Karpas-422 (cell line): ENCODE measurements at regions not wholly inside any gene's neighbourhood (a gene's known extent, or its start where the extent isn't known, plus 50 kb on each side); places are given as distances from the start of the nearest gene placed in this dataset.

ENCODE experiments used
- DNase-seq: peaks from one replicate; pipeline ENCODE4 v3.0.0-alpha.2; 2015
- H2AFZ ChIP-seq: fragments of 200-600 bp; sonication (generic); 2 replicates; pipeline ENCODE4 v1.6.1; 2014; ENCODE audit warnings: antibody characterized with exemption, low read length, mixed read lengths
- H3K27ac ChIP-seq: fragments of 200-600 bp; sonication (generic); 2 replicates; pipeline ENCODE4 v1.5.1; 2014; ENCODE audit warnings: mild to moderate bottlenecking, low read length, moderate library complexity
- H3K27me3 ChIP-seq: fragments of 200-600 bp; sonication (generic); 2 replicates; pipeline ENCODE4 v1.6.1; 2014; ENCODE audit warnings: low read length, mixed read lengths
- H3K36me3 ChIP-seq: fragments of 200-600 bp; sonication (generic); 2 replicates; pipeline ENCODE4 v1.6.1; 2014; ENCODE audit warnings: low read length, mixed read lengths; ENCODE audit not compliant: insufficient read depth
- H3K4me1 ChIP-seq: fragments of 200-600 bp; sonication (generic); 2 replicates; pipeline ENCODE4 v1.6.1; 2014; ENCODE audit warnings: mild to moderate bottlenecking, low read length, mixed read lengths
- H3K4me2 ChIP-seq: fragments of 200-600 bp; sonication (generic); 2 replicates; pipeline ENCODE4 v1.6.1; 2014; ENCODE audit warnings: low read length, low read depth, mild to moderate bottlenecking; ENCODE audit not compliant: poor library complexity, severe bottlenecking
- H3K4me3 ChIP-seq: fragments of 200-600 bp; sonication (generic); 2 replicates; pipeline ENCODE4 v1.5.1; 2014; ENCODE audit warnings: mild to moderate bottlenecking, antibody characterized with exemption, low read length, mixed read lengths
- H3K79me2 ChIP-seq: fragments of 200-600 bp; sonication (generic); 2 replicates; pipeline ENCODE4 v1.6.1; 2014; ENCODE audit warnings: mild to moderate bottlenecking, low read length, mixed read lengths
- H3K9ac ChIP-seq: fragments of 200-600 bp; sonication (generic); 2 replicates; pipeline ENCODE4 v1.6.0; 2014; ENCODE audit warnings: low read length
- H3K9me2 ChIP-seq: fragments of 200-600 bp; sonication (generic), shearing (Covaris generic); replicated peaks from 2 replicates; pipeline ENCODE4 v1.6.0; 2014; ENCODE audit warnings: mild to moderate bottlenecking, low read length, moderate library complexity; ENCODE audit not compliant: insufficient read depth
- H3K9me3 ChIP-seq: fragments of 300-700, 200-600 bp; sonication (generic); 2 replicates; pipeline ENCODE4 v1.6.1; 2014; ENCODE audit warnings: low read length, mixed read lengths
- H4K20me1 ChIP-seq: fragments of 200-600 bp; sonication (generic); 2 replicates; pipeline ENCODE4 v1.6.1; 2014; ENCODE audit warnings: mild to moderate bottlenecking, antibody characterized with exemption, low read length, low read depth; ENCODE audit not compliant: insufficient read depth

DNA sequence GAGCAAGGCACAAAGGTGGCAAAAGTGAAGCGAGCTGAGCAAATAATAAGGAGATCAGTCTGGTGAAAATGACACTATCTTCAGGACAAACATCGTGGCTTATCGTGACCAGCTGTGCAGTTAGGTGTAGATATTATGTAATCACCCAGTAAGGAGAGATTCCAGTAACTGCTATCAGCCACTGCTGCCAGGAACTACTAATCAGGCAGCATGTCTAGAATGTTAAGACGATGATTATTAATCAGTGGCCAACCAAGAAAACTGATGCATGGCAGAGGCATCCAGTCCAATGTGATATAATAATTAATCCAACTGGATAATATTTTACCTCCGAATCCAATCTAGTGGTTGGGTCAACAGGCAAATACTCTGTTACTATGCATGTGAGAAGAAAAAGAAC is 252.7 kb upstream of the ZPLD1 start:
- no peaks in the 10 kb centered on the region for H3K9me2 ChIP-seq
- H3K4me1 ChIP-seq, result no peaks in the 10 kb centered on the region
- H3K9ac ChIP-seq, result no peak overlapping the region
- H3K9me3 ChIP-seq, result no peaks in the 10 kb centered on the region
- no peak overlapping the region for H3K4me2 ChIP-seq
- no peak overlapping the region for H2AFZ ChIP-seq
- no peaks in the 10 kb centered on the region for H4K20me1 ChIP-seq
- H3K4me3 ChIP-seq, result no peak overlapping the region
- H3K79me2 ChIP-seq, result no peaks in the 10 kb centered on the region
- no peaks in the 10 kb centered on the region for H3K36me3 ChIP-seq
- DNase-seq, result no peak
- H3K27ac ChIP-seq, result no peak overlapping the region
- H3K27me3 ChIP-seq, result no peaks in the 10 kb centered on the region

DNA sequence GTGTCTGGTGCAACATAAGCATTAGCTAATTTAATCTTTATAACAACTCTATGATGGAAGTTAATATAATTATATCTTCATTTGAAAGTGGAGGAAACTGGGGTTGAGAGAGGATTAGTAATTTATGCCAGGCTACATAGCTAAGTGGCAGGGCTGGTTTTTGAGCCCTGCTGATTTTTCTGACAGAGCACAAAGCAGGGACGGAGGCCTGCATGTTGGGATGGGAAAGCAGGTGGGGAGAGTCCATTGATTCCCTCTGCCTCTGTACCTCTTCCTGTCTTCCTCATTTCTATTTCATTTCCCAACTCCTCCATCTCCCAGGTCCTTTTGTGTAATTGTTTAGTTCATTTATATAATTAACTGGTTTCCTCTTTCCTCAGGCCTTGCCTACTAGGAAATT is 251.6 kb upstream of the ZPLD1 start:
- no peak for DNase-seq
- Histone ChIP-seq H2AFZ (no peak overlapping the region), H3K36me3 (no peaks in the 10 kb centered on the region), H3K79me2 (no peaks in the 10 kb centered on the region), H4K20me1 (no peaks in the 10 kb centered on the region), H3K4me1 (no peaks in the 10 kb centered on the region), H3K9me3 (no peaks in the 10 kb centered on the region), H3K27me3 (no peaks in the 10 kb centered on the region), H3K9me2 (no peaks in the 10 kb centered on the region), H3K9ac (no peak overlapping the region), H3K27ac (no peak overlapping the region), H3K4me3 (no peak overlapping the region), H3K4me2 (no peak overlapping the region)

DNA sequence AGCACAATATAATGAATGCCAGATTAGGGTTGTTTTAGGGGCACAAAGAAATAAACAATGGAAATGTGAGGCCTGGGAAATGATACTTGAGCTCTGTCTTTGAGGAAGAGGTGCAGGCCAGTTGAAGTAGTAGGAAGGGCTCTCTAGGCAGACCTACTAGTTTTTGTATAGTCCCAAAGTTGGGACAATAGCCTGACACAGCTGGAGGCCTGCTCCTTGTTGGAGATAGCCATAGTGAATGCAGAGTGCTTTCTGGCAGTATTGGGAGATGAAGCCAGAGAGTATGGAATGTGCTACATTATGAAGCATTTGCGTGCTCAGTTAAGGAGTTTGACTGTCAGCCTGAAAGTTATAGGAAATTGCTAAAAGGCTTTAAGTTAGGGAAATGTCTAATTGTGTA is 251.2 kb upstream of the ZPLD1 start:
- no peaks in the 10 kb centered on the region for H3K9me2 ChIP-seq
- no peaks in the 10 kb centered on the region for H4K20me1 ChIP-seq
- no peak overlapping the region for H2AFZ ChIP-seq
- H3K4me2 ChIP-seq, result no peak overlapping the region
- no peak overlapping the region for H3K27ac ChIP-seq
- H3K27me3 ChIP-seq, result no peaks in the 10 kb centered on the region
- H3K4me3 ChIP-seq, result no peak overlapping the region
- no peaks in the 10 kb centered on the region for H3K9me3 ChIP-seq
- H3K36me3 ChIP-seq, result no peaks in the 10 kb centered on the region
- H3K79me2 ChIP-seq, result no peaks in the 10 kb centered on the region
- no peak for DNase-seq
- H3K9ac ChIP-seq, result no peak overlapping the region
- H3K4me1 ChIP-seq, result no peaks in the 10 kb centered on the region

DNA sequence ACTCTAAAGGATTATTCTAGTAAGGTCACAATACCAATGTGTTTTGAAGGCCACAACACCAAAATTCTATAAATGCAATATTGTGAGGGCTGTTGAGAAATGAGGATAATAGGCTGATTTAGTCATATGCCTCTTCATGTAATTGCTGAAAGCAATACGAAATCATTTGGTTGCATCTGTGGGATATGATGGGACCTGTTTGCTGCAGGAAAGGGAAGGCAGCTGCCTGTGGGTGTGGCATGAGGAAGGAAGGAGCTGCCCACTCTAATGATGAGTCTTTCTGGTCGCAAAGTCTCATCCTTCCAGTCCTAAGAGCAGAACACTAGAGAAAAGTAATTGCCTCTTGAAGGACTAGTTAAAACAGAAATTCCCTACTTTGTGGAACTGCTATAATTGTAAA is 245.3 kb upstream of the ZPLD1 start:
- H3K9me3 ChIP-seq, result no peaks in the 10 kb centered on the region
- DNase-seq, result no peak
- no peaks in the 10 kb centered on the region for H3K79me2 ChIP-seq
- H3K4me1 ChIP-seq, result no peaks in the 10 kb centered on the region
- H3K9ac ChIP-seq, result no peak overlapping the region
- no peak overlapping the region for H3K27ac ChIP-seq
- H3K4me2 ChIP-seq, result no peak overlapping the region
- H2AFZ ChIP-seq, result no peak overlapping the region
- H3K36me3 ChIP-seq, result no peaks in the 10 kb centered on the region
- H4K20me1 ChIP-seq, result no peaks in the 10 kb centered on the region
- H3K4me3 ChIP-seq, result no peak overlapping the region
- no peaks in the 10 kb centered on the region for H3K27me3 ChIP-seq
- no peaks in the 10 kb centered on the region for H3K9me2 ChIP-seq

DNA sequence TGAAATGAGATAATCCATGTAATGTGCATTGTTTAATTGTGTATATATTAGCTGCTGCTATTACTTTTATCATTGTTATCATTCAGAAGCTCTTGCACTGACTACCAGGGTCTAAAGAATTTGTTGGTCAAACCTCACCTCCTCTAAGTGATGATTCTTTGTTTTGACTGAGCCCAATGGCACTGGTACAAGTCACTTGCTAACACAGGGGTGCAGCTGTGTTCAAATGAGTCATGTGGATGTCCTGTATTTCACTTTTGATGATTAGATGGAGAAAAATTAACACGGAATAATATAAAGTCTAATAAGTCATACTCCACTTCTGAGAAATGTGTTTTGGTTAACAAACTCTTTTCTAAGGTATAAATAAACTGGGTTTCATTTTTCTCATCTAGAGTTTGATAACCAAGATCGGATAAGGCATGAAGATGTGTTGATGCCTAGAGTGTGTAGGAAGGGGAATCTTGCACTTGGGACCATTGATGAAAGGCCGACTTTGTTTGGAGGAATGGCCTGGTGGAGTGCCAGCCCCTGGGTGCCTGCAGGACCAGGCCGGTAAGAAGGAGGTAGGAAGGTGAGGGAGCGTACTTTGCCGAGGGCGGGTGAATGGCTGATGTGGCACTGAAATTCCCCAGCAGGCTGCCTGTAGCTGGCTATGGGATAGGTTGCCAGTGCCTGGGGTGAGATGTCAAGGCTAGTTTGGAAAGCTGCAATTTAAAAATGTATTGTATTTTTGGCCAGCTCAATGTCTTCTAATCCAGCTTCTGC is 244.7 kb upstream of the ZPLD1 start:
- Histone ChIP-seq H3K79me2 (no peaks in the 10 kb centered on the region), H4K20me1 (no peaks in the 10 kb centered on the region), H3K4me3 (no peak overlapping the region), H3K9me2 (no peaks in the 10 kb centered on the region), H3K4me1 (no peaks in the 10 kb centered on the region), H3K27ac (no peak overlapping the region), H3K27me3 (no peaks in the 10 kb centered on the region), H2AFZ (no peak overlapping the region), H3K36me3 (no peaks in the 10 kb centered on the region), H3K4me2 (no peak overlapping the region), H3K9me3 (no peaks in the 10 kb centered on the region), H3K9ac (no peak overlapping the region)
- no peak for DNase-seq

DNA sequence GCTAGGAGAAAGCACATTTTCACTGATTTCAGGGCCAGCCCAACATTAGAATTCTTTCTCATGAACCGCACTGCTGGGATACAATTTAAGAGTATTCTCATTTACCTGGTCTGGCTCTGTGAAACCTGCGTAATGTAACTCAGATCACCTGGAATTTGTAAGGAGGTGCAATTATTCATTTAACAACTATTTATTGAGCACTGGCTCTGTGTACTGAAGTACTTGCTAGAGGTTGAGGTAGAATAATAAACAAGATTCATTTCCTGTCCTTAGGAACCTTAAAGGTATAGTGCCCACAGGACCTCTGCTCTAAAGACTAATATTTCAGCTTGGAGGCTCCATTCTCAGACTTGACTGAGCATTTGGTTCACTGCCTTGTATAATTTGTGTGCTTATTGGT is 242.2 kb upstream of the ZPLD1 start:
- Histone ChIP-seq H3K9me2 (no peaks in the 10 kb centered on the region), H3K79me2 (no peaks in the 10 kb centered on the region), H2AFZ (no peak overlapping the region), H3K27me3 (no peaks in the 10 kb centered on the region), H3K4me3 (no peak overlapping the region), H3K4me2 (no peak overlapping the region), H3K27ac (no peak overlapping the region), H3K9me3 (no peaks in the 10 kb centered on the region), H4K20me1 (no peaks in the 10 kb centered on the region), H3K9ac (no peak overlapping the region), H3K36me3 (no peaks in the 10 kb centered on the region), H3K4me1 (no peaks in the 10 kb centered on the region)
- no peak for DNase-seq

DNA sequence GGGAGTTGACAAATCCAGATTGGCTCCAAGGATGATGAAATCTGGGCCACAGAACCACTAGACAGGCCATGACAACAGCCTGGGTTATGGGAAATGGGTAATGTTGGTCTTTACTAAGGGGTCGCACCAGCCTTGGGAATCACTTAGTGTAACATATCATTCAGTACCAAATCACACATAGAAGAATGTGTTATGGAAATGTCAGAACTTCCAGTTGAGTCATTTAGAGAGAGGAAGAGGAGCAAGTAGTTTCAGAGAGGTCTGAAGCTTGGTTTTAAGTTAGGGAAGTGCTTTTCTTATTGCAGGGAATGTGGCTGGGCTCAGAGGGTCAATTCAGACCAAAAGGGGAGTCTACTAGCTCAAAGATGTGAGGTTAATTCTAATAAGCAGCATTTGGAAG is 241.6 kb upstream of the ZPLD1 start:
- Histone ChIP-seq H4K20me1 (no peaks in the 10 kb centered on the region), H3K4me2 (no peak overlapping the region), H3K36me3 (no peaks in the 10 kb centered on the region), H3K9ac (no peak overlapping the region), H3K79me2 (no peaks in the 10 kb centered on the region), H3K9me3 (no peaks in the 10 kb centered on the region), H3K27me3 (no peaks in the 10 kb centered on the region), H3K27ac (no peak overlapping the region), H3K4me1 (no peaks in the 10 kb centered on the region), H2AFZ (no peak overlapping the region), H3K4me3 (no peak overlapping the region), H3K9me2 (no peaks in the 10 kb centered on the region)
- no peak for DNase-seq

DNA sequence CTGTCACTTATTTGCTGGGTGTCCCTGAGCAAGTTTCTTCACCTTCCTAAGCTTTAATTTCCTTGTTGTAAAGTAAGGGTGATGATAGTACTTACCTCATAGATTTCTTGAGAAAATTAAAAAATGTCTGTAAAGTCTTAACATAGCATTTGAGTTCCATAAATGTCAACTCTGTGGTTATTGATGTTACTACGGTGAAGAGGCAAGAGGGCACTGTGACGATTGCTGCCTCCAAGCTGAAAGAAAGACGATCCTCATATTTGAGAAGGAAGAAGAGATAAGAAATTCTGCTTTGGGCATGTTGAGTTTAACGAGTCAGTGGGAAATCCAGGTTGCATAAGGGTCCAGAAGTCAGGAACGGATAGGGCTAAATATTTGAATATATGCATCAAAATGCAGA is 240.8 kb upstream of the ZPLD1 start:
- Histone ChIP-seq H3K4me2 (no peak overlapping the region), H3K27me3 (no peaks in the 10 kb centered on the region), H3K9me3 (no peaks in the 10 kb centered on the region), H4K20me1 (no peaks in the 10 kb centered on the region), H3K4me3 (no peak overlapping the region), H3K9ac (no peak overlapping the region), H3K9me2 (no peaks in the 10 kb centered on the region), H3K36me3 (no peaks in the 10 kb centered on the region), H2AFZ (no peak overlapping the region), H3K27ac (no peak overlapping the region), H3K79me2 (no peaks in the 10 kb centered on the region), H3K4me1 (no peaks in the 10 kb centered on the region)
- no peak for DNase-seq

DNA sequence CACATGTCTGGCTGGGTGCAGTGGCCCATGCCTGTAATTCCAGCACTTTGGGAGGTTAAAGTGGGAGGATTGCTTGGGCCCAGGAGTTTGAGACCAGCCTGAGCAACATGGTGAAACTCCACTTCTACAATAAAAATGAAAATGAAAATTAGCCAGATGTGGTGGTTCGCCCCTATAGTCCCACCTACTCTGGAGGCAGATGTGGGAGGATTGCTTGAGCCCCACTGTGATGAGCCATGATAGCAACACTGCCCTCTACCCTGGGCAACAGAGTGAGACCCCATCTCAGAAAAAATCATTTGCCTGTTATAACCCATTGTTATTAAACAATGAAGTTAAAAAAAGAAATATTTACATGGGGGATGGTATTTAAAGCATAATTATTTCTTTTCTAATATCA is 240.1 kb upstream of the ZPLD1 start:
- Histone ChIP-seq H4K20me1 (no peaks in the 10 kb centered on the region), H3K27me3 (no peaks in the 10 kb centered on the region), H3K36me3 (no peaks in the 10 kb centered on the region), H3K4me3 (no peak overlapping the region), H2AFZ (no peak overlapping the region), H3K27ac (no peak overlapping the region), H3K79me2 (no peaks in the 10 kb centered on the region), H3K4me2 (no peak overlapping the region), H3K9me2 (no peaks in the 10 kb centered on the region), H3K4me1 (no peaks in the 10 kb centered on the region), H3K9ac (no peak overlapping the region), H3K9me3 (no peaks in the 10 kb centered on the region)
- DNase-seq, result no peak
